ENCODE measurements at regions not wholly inside any gene's neighbourhood (a gene's known extent, or its start where the extent isn't known, plus 50 kb on each side); places are given as distances from the start of the nearest gene placed in this dataset.
"Not testable (repeated sequence)": the region's sequence is repeated elsewhere in the genome, so short reads cannot be mapped to it uniquely, and the experiment has no call there.

- DNase-seq (ENCODE audit: low read depth in 4 of 6, low spot score in 6 of 6) = no peak
- Histone ChIP-seq H3K4me3 (ENCODE audit: low read depth, low read length) (no peak overlapping the region), H3K27ac (ENCODE audit: low read depth, low read length) (no peak overlapping the region), H3K4me1 (ENCODE audit: control insufficient read depth, insufficient read depth, low read length) (no peaks in the 10 kb centered on the region), H3K36me3 (ENCODE audit: control insufficient read depth, insufficient read depth, low read length) (no peaks in the 10 kb centered on the region), H3K9me3 (ENCODE audit: control insufficient read depth, insufficient read depth, low read length) (no peaks in the 10 kb centered on the region), H3K27me3 (ENCODE audit: control insufficient read depth, insufficient read depth, low read length) (no peaks in the 10 kb centered on the region)
- 100% methylated on average over 1 of the region's 4 CpGs for WGBS (ENCODE audit: insufficient coverage)
These were observed 1261.7 kb downstream of the ROBO1 start for GRCh38 chr3:78506061-78506460.

DNA sequence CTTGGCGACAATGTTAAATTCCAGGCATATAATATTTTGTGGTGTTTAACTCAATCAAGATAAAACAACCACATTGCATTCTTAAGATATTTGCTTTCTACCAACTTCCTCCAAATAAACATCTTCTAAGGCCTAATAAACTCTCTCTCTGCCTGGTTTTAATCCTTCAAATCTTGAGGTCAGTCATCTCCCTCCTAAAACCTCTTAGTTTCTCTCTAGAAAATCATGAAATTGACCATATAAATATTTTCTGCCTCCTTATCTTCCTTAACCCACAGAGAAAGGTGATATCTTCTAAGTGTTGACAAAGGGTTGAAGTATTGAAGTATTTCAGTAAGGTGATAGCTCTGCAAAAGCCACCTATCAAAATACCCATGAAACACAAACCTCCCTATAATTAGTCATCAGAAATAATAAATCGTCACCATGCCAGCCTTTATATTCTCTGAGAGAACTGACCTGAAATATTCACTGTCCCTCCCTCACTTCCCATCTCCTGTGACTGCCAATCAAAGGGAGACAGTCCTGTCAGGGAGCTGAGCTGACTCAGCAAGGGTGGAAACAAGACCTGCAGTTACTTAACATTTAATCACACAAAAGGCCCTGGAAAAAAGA lies 1261.1 kb downstream of the ROBO1 start:
- no peaks in the 10 kb centered on the region for H3K27me3 ChIP-seq (ENCODE audit: control insufficient read depth, insufficient read depth, low read length)
- no peaks in the 10 kb centered on the region for H3K9me3 ChIP-seq (ENCODE audit: control insufficient read depth, insufficient read depth, low read length)
- no peak overlapping the region for H3K4me3 ChIP-seq (ENCODE audit: low read depth, low read length)
- 89% methylated on average over 1 of the region's 2 CpGs for WGBS (ENCODE audit: insufficient coverage)
- no peak for DNase-seq (ENCODE audit: low read depth in 4 of 6, low spot score in 6 of 6)
- no peaks in the 10 kb centered on the region for H3K4me1 ChIP-seq (ENCODE audit: control insufficient read depth, insufficient read depth, low read length)
- H3K36me3 ChIP-seq (ENCODE audit: control insufficient read depth, insufficient read depth, low read length) = no peaks in the 10 kb centered on the region
- H3K27ac ChIP-seq (ENCODE audit: low read depth, low read length) = no peak overlapping the region

DNA sequence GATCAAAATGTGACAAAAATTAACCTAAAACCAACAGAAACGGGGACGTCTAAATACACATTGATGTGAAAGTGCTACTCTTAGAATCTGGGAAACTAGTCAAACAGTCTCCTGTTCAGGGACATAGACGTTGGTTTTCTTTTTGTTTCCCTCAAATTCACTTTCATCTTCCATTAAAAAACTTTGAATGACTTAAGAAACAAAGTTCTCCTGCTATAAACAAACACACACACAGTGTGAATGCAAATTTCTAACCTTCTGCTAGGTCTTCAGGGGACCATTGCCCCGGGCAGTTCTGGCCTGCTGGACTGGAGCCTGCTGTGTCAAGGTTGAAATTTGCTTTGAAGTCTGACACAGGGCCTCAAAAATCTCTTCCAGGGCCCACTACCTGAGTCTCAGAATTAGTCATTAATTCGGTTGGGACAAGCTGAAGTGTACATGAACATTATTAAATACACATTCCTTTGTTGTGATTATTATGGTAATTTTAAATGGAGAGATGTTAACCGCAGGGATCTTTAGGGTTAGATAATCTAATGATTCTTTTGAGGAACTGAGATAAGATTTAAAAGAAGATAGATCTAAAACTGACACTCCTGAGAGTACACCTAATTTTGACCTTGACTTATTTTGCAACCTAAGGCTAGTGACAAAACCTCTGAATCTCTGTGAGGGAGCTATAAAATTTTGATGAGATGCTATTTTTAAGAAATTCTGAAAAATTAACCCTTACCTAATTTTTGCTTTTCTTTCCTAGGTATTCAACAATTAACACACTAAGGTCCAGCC lies 1260.4 kb downstream of the ROBO1 start:
- Histone ChIP-seq H3K4me1 (ENCODE audit: control insufficient read depth, insufficient read depth, low read length) (no peaks in the 10 kb centered on the region), H3K4me3 (ENCODE audit: low read depth, low read length) (no peak overlapping the region), H3K9me3 (ENCODE audit: control insufficient read depth, insufficient read depth, low read length) (no peaks in the 10 kb centered on the region), H3K27ac (ENCODE audit: low read depth, low read length) (no peak overlapping the region), H3K27me3 (ENCODE audit: control insufficient read depth, insufficient read depth, low read length) (no peaks in the 10 kb centered on the region), H3K36me3 (ENCODE audit: control insufficient read depth, insufficient read depth, low read length) (no peaks in the 10 kb centered on the region)
- DNase-seq (ENCODE audit: low read depth in 4 of 6, low spot score in 6 of 6) = no peak
- 30% methylated on average over 2 of the region's 6 CpGs for WGBS (ENCODE audit: insufficient coverage)

DNA sequence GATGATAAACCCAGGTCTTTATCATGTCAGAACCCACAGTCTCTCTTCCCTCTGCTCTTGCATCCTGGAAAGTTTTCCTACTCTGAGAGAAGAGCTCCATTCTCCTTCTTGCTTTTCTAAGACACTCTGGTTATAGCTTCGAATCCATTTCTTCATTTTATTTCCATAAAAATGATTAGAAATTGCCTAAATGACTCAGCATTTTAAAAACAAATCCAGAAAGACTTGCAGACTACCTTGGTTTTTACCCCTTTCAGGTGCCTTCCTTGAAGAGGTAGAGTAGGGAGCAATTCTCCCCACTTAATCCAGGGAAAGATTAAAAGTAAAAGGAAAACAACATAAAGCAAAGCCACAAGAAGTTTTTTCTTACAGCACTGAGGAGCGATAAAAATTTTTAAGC lies 1256.0 kb downstream of the ROBO1 start:
- WGBS (ENCODE audit: insufficient coverage) = 0% methylated on average over 1 of the region's 2 CpGs
- H3K27ac ChIP-seq (ENCODE audit: low read depth, low read length) = no peak overlapping the region
- DNase-seq (ENCODE audit: low read depth in 4 of 6, low spot score in 6 of 6) = no peak
- H3K9me3 ChIP-seq (ENCODE audit: control insufficient read depth, insufficient read depth, low read length) = no peaks in the 10 kb centered on the region
- H3K36me3 ChIP-seq (ENCODE audit: control insufficient read depth, insufficient read depth, low read length) = no peaks in the 10 kb centered on the region
- no peak overlapping the region for H3K4me3 ChIP-seq (ENCODE audit: low read depth, low read length)
- H3K27me3 ChIP-seq (ENCODE audit: control insufficient read depth, insufficient read depth, low read length) = no peaks in the 10 kb centered on the region
- no peaks in the 10 kb centered on the region for H3K4me1 ChIP-seq (ENCODE audit: control insufficient read depth, insufficient read depth, low read length)

- DNase-seq (ENCODE audit: low read depth in 4 of 6, low spot score in 6 of 6); H3K9me3 ChIP-seq (ENCODE audit: control insufficient read depth, insufficient read depth, low read length); H3K27me3 ChIP-seq (ENCODE audit: control insufficient read depth, insufficient read depth, low read length); H3K4me3 ChIP-seq (ENCODE audit: low read depth, low read length); H3K36me3 ChIP-seq (ENCODE audit: control insufficient read depth, insufficient read depth, low read length); H3K4me1 ChIP-seq (ENCODE audit: control insufficient read depth, insufficient read depth, low read length); H3K27ac ChIP-seq (ENCODE audit: low read depth, low read length): not testable (repeated sequence)
- no CpG with 5 or more reads among the region's 4 CpGs for WGBS (ENCODE audit: insufficient coverage)
These were observed 1255.0 kb downstream of the ROBO1 start for GRCh38 chr3:78512786-78513185.

DNA sequence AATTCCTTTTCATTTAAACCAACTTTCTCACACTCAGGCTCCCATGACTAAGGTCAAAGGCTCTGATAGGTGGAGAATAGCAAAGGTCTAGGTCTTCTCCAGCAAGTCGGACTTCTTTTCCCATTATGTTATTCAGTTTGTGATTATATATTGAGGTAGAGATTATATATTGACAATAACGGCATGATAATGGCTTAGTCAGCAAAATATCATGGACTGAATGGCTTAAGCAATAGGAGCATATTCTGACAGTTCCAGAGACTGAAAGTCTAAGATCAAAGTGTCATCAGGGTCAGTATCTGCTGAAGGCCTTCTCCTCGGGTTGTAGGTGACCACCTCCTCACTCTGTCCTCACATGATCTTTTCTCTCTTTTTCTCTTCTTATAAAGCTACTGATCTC lies 1251.4 kb downstream of the ROBO1 start:
- Histone ChIP-seq H3K4me1 (ENCODE audit: control insufficient read depth, insufficient read depth, low read length) (no peaks in the 10 kb centered on the region), H3K9me3 (ENCODE audit: control insufficient read depth, insufficient read depth, low read length) (no peaks in the 10 kb centered on the region), H3K27ac (ENCODE audit: low read depth, low read length) (no peak overlapping the region), H3K27me3 (ENCODE audit: control insufficient read depth, insufficient read depth, low read length) (no peaks in the 10 kb centered on the region), H3K4me3 (ENCODE audit: low read depth, low read length) (no peak overlapping the region), H3K36me3 (ENCODE audit: control insufficient read depth, insufficient read depth, low read length) (no peaks in the 10 kb centered on the region)
- DNase-seq (ENCODE audit: low read depth in 4 of 6, low spot score in 6 of 6) = no peak
- 90% methylated on average over 2 of the region's 3 CpGs for WGBS (ENCODE audit: insufficient coverage)

- H3K27ac ChIP-seq (ENCODE audit: low read depth, low read length) = no peak overlapping the region
- no peaks in the 10 kb centered on the region for H3K36me3 ChIP-seq (ENCODE audit: control insufficient read depth, insufficient read depth, low read length)
- H3K4me3 ChIP-seq (ENCODE audit: low read depth, low read length) = no peak overlapping the region
- H3K4me1 ChIP-seq (ENCODE audit: control insufficient read depth, insufficient read depth, low read length) = no peaks in the 10 kb centered on the region
- DNase-seq (ENCODE audit: low read depth in 4 of 6, low spot score in 6 of 6) = no peak
- H3K27me3 ChIP-seq (ENCODE audit: control insufficient read depth, insufficient read depth, low read length) = no peaks in the 10 kb centered on the region
- no peaks in the 10 kb centered on the region for H3K9me3 ChIP-seq (ENCODE audit: control insufficient read depth, insufficient read depth, low read length)
These were observed 1250.9 kb downstream of the ROBO1 start for GRCh38 chr3:78516937-78517336.

DNA sequence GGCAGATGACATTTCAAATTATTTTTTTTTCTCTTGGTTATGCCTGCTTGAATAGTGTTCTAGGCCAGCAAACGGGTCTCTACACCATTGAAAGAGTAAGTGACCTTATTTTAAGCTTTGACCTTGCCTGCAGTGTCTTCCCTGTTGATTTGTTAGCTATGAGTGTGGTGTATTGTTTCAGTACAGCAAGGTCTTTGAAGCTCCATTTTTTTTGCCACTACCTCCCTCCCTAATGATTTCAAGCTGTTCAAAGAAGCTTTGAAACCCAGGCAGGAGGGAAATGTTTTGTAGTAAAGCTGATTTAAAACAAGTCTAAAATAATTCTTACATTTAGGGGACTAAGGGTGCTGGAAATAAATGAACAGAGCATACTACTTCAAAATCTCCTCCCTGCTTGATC lies 1249.8 kb downstream of the ROBO1 start:
- WGBS (ENCODE audit: insufficient coverage) = no CpG with 5 or more reads among the region's 1 CpG
- no peak overlapping the region for H3K4me3 ChIP-seq (ENCODE audit: low read depth, low read length)
- H3K36me3 ChIP-seq (ENCODE audit: control insufficient read depth, insufficient read depth, low read length) = no peaks in the 10 kb centered on the region
- H3K27ac ChIP-seq (ENCODE audit: low read depth, low read length) = no peak overlapping the region
- peak in 2 of 6 donors; percentile 44 to 54 for DNase-seq (ENCODE audit: low read depth in 4 of 6, low spot score in 6 of 6)
- H3K9me3 ChIP-seq (ENCODE audit: control insufficient read depth, insufficient read depth, low read length) = no peaks in the 10 kb centered on the region
- no peaks in the 10 kb centered on the region for H3K27me3 ChIP-seq (ENCODE audit: control insufficient read depth, insufficient read depth, low read length)
- no peaks in the 10 kb centered on the region for H3K4me1 ChIP-seq (ENCODE audit: control insufficient read depth, insufficient read depth, low read length)

DNA sequence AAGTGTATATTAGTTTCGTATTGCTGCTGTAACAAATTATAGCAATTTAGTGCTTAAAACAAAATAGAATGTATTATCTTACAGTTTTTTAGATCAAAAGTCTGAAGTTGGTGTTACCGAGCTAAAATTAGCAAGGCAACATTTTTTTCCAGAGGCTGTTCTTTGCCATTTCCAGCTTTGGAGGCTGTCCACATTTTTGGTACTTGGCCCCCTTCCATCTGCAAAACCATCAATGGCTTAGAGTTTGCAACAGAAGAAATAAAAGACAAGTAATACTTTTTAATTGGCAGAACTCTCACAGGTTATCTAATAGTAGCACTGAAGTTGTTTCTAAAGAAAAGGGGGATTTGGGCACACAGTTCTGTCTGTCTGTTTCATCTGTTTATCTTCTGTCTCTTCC lies 1248.5 kb downstream of the ROBO1 start:
- no peaks in the 10 kb centered on the region for H3K9me3 ChIP-seq (ENCODE audit: control insufficient read depth, insufficient read depth, low read length)
- H3K4me1 ChIP-seq (ENCODE audit: control insufficient read depth, insufficient read depth, low read length) = no peaks in the 10 kb centered on the region
- no peak overlapping the region for H3K27ac ChIP-seq (ENCODE audit: low read depth, low read length)
- WGBS (ENCODE audit: insufficient coverage) = 67% methylated on average over 1 of the region's 2 CpGs
- H3K4me3 ChIP-seq (ENCODE audit: low read depth, low read length) = no peak overlapping the region
- no peaks in the 10 kb centered on the region for H3K36me3 ChIP-seq (ENCODE audit: control insufficient read depth, insufficient read depth, low read length)
- DNase-seq (ENCODE audit: low read depth in 4 of 6, low spot score in 6 of 6) = no peak
- no peaks in the 10 kb centered on the region for H3K27me3 ChIP-seq (ENCODE audit: control insufficient read depth, insufficient read depth, low read length)

DNA sequence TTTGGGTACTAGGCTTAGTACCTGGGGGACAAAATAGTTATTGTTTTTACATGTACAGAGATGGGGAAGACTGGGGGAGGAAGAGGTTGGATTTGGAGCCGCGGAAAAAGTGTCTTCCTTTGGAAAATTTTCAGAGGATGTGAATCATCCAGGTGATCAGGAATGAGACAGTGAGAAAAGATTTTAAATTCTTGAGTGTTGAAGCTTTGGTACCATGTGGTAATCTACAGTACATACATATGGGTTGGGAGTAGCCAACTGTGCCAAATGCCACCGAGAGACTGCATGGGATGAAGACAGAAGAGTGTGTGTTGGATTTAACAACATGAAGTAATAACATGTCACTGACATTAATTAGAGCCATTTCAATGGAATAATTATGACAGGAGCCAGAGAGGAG lies 1238.2 kb downstream of the ROBO1 start:
- H3K4me1 ChIP-seq (ENCODE audit: control insufficient read depth, insufficient read depth, low read length) = no peaks in the 10 kb centered on the region
- H3K36me3 ChIP-seq (ENCODE audit: control insufficient read depth, insufficient read depth, low read length) = no peaks in the 10 kb centered on the region
- H3K4me3 ChIP-seq (ENCODE audit: low read depth, low read length) = no peak overlapping the region
- DNase-seq (ENCODE audit: low read depth in 4 of 6, low spot score in 6 of 6) = no peak
- no peaks in the 10 kb centered on the region for H3K27me3 ChIP-seq (ENCODE audit: control insufficient read depth, insufficient read depth, low read length)
- H3K9me3 ChIP-seq (ENCODE audit: control insufficient read depth, insufficient read depth, low read length) = no peaks in the 10 kb centered on the region
- WGBS (ENCODE audit: insufficient coverage) = 100% methylated on average over 2 of the region's 3 CpGs
- no peak overlapping the region for H3K27ac ChIP-seq (ENCODE audit: low read depth, low read length)

Data from spinal cord (tissue), 9 donors.